Hematopoietic multipotent progenitor cell treated with erythropoietin and hydrocortisone succinate and interleukin-3 and kit ligand, for 17 days (in vitro differentiated cells): ENCODE measurements at regions not wholly inside any gene's neighbourhood (a gene's known extent, or its start where the extent isn't known, plus 50 kb on each side); places are given as distances from the start of the nearest gene placed in this dataset.
"Not testable (repeated sequence)": the region's sequence is repeated elsewhere in the genome, so short reads cannot be mapped to it uniquely, and the experiment has no call there.

Source experiments
- DNase-seq: peaks from one replicate; pipeline ENCODE4 v3.0.0-alpha.2; 2015; ENCODE audit warnings: low spot score

DNA sequence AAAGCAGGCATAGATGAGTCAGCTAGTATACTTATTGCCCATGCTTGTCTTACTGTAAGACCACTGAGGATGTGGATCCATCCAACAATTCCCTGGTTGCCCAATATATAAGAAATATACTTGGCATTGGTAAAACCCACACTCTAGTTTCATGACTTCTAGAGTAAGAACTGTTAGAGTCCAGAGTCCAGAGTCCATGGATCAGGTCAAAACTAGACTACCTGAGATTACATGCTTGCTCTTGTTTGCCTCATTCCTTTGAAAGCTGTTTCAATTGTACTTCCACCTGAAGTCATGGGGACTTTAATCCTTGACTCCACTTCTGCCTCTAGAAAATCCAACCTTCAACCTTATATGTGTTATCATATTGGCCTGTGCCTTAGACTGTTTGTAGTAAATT lies 707.6 kb upstream of the FAM98A start:
- DNase-seq: no peak

DNA sequence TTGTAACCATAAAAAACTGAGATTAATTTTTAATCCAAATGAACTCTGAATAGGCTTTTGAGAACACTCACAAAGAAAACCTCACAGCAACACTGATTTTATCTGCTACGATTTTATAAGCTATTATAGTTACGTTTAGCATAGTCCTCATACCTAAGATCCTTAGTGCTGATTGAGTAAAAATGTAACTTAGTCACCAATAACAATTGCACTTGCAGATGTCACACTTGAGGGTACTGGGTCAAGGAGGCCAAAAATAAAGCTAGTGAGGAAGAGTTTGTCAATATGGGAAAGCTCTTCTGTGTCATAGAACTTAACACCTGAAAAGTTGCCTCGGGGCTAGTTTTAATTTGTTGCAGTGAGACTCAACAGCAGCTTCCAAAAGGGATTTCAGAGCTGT lies 706.5 kb upstream of the FAM98A start:
- no peak for DNase-seq

DNA sequence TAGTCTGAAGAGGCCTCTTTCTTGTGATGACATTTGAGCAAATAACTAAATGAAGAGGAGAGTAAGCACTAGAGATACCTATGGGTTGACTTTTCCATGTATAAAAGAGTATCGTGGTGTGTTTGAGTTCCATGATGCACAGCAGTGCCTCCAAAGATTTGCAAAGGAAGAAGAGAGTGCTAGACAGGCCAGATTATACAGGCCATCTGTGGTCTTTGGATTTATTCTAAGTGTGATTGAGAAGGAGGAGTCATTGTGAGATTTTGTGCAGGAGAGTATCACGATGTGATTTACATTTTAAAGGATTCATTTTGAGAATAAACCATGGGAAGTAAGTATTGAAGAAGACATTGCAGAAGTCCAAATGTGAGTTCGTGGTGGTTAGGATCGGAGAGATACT lies 695.9 kb upstream of the FAM98A start:
- DNase-seq: no peak

DNA sequence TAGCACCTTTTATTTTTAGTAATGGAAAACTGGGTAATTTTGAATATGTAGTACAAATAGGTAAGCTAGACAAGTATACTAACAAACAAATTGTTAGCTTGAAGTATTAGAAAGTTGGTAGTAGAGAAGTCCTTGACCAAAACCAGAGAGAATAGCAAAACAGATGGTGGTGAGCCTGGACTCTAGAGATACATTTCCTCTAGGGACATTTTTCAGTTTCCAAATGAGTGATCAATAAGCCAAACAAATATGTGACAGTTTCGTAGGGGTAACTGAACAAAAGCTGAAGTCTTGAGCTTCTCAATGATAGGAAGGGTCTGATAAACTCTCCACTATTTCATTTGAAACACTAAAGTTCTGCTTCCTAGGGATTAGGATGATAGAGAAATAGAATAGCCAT lies 692.0 kb upstream of the FAM98A start:
- DNase-seq: no peak

DNA sequence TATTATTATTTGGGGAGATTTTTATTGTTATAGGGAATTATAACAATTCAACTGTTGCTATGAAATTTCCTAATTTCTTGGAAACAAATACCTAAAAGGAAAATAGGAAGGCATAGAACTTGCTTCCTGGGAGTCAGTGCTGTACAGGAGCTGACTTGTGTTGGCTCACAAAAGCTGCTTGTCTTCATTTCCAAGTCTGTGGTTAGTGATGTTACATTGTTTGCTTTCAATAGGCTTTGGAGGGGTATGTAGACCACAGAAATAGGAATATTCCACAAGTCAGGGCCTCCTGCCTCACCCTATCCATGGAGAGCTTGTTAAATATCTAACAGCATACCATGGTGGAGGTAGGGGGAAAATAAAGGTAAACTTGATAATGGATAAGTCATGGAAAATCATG lies 688.9 kb upstream of the FAM98A start:
- DNase-seq: no peak

DNA sequence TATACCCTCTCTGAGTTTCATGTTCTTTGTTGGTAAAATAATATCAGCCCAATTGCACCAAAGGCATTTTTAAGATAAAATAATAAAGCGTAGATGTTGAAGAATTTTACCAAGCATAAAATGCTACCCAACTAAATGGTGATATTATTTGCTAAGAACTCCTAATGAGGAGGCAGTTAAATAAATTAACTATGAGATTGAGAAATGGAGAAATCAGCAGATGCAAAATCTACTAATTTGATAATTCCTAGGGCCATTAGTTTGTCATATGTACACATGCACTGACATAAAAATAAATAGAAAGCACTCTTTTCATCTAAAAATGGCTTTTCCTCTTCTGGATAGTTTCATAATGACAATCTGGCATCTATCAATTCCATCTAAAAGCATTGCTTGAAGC lies 681.5 kb upstream of the FAM98A start:
- DNase-seq: no peak

DNA sequence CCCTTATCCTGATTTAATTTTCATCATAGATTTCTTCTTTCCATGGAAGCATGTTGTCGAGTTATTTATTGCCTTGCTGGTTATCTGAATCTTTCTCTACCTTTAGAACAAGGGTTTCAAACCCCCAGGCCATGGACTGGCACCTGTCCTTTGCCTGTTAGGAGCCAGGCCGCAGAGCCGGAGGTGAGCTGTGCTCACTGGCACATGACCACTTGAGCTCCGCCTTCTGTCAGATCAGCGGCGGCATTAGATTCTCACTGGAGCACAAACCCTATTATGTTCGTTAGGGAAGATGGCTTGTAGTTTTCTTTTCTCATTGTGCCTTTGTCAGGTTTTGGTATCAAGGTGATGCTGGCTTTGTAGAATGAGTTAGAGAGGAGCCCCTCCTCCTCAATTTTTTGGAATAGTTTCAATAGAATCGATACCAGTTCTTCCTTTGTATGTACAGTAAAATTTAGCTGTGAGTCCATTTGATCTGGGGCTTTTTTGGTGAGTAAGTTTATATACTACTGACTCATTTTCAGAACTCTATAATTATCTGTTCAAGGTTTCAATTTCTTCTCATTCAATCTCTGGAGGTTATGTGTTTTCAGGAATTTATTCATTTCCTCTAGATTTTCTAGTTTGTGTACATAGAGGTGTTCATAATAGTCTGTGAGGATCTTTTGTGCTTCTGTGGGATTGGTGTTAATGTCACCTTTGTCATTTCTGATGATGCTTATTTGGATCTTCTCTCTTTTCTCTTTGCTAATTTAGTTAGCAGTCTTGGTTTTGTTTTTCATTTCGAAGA lies 668.0 kb upstream of the FAM98A start:
- DNase-seq: no peak

DNA sequence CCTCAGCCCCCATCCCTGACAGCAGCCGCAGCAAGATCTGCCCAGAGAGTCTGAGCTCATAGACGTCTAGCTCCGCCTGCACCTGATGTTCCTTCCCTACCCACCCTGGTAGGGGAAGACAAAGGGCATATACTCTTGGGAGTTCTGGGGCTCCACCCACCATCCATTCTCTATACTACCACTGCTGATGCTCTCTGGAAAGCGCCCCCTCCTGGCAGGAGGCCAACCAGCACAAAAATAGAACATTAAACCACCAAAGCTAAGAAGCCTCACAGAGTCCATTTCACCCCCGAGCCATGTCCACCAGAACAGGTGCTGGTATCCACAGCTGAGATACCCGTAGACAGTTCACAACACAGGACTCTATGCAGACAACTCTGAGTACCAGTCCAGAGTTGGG lies 662.6 kb upstream of the FAM98A start:
- no peak for DNase-seq

DNA sequence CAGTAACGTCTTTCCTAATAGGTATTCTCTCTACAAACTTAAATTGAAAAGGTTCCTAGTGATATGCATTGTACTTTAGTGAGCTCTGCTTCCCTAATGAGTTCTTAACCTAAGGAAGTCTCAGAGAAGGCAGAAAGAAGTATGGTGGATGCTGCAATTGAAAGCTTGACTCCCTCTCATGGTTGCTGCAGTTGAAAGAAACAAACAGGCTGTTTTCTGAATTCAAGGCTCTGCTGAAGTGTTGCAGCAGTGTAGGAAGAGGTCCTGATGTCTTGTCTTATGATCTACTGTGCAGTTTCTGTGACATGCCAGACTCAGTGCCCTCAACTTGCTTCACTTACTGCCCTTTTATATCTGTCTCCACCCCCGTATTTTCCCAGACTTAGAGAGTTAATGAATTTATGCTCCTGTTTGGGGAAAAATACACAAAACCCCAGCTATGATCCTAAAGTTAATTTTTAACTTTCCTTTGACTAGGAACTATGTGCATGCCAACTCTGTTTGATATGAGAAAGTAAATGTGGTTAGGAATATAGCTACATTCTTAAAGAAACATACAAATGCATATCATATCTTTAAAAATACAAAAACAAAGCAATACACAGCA lies 655.3 kb upstream of the FAM98A start:
- no peak for DNase-seq

DNA sequence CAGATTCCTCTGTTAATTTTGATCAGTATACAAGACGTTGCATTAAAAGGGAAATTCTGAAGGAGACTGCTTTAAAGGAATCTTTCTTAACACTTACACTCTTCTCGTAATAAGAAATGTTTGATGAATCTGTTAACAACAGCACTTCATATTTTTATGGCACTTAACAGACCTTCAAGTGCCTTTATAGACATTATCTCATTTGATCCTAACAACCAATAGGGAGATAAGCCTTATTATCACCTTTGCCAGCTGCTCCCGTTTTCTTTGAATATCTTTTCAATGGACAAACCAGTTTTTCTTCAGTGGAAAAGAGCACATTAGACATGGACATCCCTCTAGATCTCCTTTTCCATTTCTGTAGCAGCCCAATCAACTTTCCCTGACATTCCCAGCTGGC lies 653.0 kb upstream of the FAM98A start:
- no peak for DNase-seq

DNA sequence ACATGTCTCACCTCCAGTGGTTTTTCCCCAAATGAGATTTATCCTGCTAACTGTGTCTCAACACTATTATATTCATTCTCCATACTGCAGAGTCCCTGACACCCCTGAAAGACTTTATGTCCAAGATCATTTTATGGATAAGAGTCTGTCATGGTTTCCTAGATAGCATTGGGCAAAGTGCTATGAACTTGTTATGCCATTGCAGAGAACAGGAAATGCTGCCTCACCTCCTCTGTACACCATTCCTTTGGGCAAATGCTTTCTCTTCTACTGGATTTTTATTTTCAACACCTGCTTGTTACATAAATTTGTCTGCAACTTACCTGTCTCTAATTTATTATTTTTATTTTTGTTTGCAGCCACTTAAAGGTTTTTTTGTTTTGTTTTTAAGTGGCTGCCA lies 652.5 kb upstream of the FAM98A start:
- DNase-seq: no peak

DNA sequence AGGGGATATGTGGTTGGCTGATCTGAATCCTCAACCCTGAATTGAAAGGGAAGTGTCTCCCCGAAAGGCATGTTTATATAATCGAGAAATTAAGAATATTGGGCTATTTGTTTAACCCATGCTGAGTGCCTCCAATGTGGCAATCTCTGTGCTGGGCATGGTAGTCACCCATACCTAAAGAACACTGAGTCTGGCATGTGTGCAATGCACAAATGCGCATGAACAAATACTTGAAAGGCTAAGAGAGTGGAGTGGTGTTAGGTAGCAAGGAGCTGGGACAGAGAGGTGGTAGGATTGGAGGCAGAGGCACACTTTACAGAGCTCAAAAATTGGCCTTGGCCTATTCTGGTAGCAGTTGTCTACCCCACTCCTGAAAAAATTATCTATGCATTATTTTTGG lies 645.1 kb upstream of the FAM98A start:
- no peak for DNase-seq

DNA sequence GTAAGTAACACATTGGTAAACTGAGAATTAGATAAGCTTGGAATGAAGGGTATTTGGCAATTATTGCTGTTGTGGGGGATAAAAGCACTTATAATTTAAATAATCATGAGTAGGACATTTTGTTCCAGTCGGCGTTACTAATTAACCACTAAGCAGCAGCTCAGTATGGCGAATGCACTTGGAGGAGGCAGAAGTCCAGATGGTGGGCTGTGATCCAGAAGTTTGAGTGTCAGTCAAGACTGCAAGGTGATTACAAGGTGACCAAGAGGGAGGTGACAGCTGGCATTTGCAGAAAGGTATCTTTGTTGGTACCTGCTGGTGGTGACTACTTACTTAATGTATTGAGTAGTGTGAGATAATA lies 643.6 kb upstream of the FAM98A start:
- DNase-seq: no peak

DNA sequence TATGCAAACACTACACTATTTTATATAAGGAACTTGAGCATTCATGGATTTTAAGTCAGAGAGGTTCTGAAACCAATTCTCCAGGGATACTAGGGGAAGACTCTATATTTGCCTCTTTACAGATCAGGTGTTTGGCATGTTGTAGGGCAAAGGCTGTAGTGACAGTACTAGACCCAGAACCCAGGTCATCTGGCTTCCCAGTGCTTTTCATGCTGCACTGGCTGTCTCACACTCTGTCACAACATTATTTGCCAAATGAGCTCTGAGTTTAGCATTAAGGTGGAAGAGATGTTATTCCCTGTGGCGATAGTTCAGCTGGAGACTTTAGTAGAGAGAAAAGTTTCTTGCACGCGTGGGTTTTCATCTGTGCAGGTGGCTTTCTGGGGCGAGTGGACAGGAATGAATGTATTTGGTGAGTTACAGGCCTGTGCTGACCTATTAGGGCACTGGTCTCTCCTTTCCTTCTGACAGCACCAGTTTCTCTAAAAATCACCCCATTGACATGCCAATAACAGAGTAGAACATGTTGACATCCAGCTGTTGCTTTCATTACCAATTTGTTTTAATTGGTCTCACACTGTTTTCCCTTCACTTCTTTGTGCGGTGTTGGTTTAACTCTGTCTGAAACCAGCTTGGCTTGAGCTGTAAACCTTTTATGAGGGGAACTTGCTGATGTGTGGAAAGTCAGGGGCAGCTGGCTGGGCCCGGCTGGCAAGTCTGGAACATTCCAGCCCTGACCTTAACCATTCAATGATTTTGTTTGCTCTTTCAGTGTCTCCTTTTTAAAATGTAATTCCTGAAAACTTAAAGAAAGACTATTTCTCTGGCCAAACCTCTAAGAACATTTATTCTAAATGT lies 643.0 kb upstream of the FAM98A start:
- no peak for DNase-seq

DNA sequence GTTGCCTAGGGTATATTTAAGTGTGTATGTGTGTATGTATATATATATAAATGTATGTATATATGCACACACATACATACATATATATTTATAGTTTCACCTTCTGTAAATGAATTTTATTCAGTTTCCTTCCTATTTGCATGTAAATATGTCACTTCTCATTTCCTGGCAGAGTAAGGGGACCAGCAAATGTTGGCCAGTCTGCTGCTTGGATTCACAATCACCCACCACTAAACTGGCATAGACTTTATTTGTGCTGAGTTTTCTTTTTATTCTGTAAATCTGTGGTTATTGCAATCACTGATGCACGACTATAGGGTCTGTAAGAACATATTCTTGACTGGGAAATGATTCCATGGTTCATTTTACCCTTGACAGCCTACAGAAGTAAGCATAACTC lies 640.4 kb upstream of the FAM98A start:
- DNase-seq: no peak

DNA sequence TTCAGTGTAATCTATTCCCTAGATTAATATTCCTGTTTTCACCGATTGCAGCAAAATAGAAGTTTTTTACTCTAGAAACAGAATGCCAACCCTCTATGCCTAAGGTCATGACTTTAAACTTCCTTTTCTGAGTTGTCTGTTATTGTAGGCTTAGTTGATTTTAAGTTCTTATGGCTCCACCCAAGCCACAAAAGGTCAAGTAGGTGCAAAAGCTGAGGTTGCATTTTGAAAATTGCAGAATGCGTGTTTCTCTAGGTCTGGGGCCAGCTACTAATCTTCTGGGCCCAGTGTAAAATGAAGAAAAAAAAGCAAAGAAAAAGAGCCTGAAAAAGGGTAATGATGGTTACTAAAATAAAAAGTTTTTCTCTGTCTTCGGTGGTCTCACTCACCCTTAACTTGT lies 635.7 kb upstream of the FAM98A start:
- no peak for DNase-seq

DNA sequence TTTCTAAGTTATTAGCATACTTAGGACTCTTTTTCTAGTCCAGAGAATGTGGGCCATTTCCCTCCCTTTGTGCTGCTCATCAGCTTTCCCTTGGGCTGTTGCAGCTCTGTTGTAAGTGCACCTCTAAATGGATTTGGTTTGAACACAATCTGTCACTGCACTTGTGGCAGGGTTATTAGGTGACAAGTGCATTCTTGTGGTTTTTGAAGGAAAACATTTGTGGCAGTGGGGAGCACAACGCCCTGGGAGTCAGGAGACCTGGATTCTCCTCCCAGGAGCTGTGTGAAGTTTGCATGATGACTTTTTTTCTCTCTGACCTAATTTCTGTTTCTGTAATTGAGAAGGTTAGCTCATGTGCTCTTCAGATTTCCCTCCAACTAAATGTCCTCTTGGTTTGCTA lies 630.9 kb upstream of the FAM98A start:
- no peak for DNase-seq

DNA sequence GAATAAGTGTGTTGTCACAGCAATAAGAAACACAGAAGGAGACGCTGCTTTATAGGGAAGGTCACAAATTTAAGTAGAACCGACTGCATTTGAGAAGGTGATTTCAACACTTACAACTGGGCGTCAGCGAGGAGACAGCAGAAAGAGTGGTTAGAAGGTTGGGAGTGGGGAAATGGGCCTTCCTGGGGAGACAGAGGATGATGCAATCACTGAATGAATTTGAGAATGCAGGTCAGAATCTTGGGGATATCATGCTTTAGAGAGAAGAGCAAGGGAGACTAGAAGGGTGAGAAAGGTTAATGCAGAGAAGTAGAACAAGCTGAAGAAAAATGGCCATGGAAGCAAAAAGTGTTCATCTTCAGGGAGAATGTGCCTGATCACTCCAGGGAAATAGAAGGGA lies 616.1 kb upstream of the FAM98A start:
- no peak for DNase-seq

DNA sequence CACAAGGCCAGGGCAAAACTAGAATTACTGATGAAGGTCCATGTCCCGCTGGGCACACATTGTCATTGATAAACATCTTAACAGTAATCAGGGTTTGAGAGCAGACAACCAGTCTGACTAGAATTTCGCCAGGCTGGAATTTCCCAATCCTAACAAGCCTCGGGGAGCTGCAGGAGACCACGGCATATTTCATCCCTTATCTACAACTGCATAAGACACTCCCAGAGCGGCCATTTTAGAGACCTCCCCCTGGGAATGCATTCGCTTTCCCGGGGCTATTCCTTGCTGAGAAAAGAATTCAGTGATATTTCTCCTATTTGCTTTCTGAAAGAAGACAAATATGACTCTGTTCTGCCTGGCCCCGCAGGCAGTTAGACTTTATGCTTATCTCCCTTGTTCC lies 611.3 kb upstream of the FAM98A start:
- DNase-seq: not testable (repeated sequence)

DNA sequence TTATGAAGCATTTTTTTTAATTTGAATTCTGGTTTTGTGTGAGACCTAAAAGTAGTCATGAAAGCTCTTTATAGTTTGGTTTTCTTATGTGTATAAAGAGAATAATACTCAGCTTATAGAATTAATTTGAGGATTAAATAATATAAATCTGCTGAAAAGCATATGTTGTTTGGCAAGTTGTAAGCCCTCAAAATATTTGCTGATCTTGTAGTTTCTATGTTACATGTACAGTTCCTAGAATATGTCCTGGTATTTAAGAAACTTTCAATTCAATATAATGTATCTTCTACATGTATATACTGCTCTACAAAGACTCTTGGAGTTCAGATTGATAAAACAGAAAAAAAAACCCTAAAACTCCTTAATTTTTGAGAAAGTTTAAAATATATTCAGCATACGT lies 605.5 kb upstream of the FAM98A start:
- DNase-seq: no peak

DNA sequence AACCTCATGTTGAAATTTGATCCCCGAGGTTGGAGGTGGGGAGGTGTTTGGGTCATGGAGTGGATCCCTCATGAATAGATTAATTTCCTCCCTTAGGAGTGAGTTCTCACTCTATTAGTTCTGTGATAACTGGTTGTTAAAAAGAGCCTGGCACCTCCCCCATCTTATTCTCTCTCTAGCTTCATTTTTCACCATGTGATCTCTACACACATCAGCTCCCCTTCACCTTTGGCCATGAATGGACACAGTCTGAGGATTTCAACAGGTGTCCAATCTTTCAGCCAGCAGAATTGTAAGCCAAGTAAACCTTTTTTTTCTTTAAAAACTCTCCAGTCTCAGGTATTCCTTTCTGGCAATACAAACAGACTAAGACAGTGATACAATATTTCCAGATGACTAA lies 602.0 kb upstream of the FAM98A start:
- DNase-seq: no peak

DNA sequence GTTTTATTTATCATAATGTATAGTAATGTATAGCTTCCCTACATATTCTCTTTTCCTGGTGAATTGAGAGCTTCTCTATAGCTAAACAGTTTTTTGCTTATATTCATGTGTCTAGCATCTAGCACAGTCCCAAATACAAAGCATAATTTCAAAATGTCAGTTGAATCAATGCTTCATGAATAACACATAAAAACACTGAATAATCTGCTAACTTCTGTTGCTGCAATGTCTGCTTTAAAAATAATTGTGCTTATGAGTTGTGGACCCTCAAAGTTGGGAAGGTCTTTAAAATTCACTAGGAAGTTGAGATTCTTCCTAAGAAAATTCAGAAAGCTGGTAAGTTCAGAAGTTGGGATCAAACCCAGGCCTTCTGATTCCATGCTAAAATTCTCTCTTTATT lies 600.9 kb upstream of the FAM98A start:
- no peak for DNase-seq

DNA sequence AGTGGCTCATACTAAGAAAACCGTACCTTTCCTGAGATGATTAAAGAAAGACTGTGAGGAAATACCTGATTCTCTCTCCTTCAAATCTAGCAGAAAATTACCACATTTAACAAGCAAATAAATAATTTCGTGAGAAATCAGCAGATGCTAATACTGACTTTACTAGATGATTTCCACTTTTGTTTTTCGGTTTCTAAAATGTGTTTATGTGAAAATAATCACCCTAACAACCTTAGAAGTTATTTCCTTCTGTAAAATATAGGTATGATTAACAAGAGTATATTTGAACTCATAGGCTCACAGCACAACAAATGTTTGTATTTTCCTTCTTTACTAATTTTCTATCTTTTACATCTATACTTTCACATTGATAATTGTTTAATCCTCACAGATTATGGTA lies 594.1 kb upstream of the FAM98A start:
- no peak for DNase-seq
